ENCODE measurements at regions not wholly inside any gene's neighbourhood (a gene's known extent, or its start where the extent isn't known, plus 50 kb on each side); places are given as distances from the start of the nearest gene placed in this dataset.

GRCh38 chr2:18156002-18156401, 277.5 kb downstream of the KCNS3 start:
- TF ChIP-seq GATA3 (IDR thresholded peaks at IDR 0.05; ENCODE audit: low read depth, low read length), result no peak
- TF ChIP-seq GATA2 (IDR thresholded peaks at IDR 0.05; ENCODE audit: low read depth, low read length), result no peak

- no peak for TF ChIP-seq GATA2 (IDR thresholded peaks at IDR 0.05; ENCODE audit: low read depth, low read length)
- no peak for TF ChIP-seq GATA3 (IDR thresholded peaks at IDR 0.05; ENCODE audit: low read depth, low read length)
Measured at GRCh38 chr2:18154812-18155211, 276.3 kb downstream of the KCNS3 start.

DNA sequence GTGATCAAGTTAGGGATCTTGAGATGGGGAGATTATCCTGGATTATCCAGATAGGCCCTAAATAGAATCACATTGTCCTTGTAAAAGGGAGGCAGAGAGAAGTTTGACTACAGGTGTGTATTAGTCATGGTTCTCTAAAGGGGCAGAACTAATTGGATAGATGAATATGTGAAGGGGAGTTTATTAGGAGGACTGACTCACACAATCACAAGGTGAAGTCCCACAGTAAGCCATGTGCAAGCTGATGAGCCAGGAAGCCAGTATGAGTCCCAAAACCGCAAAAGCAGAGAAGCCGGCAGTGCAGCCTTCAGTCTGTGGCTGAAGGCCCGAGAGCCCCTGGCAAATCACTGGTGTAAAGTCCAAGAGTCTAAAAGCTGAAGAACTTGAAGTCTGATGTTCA, 275.8 kb downstream of the KCNS3 start:
- TF ChIP-seq GATA3 (IDR thresholded peaks at IDR 0.05; ENCODE audit: low read depth, low read length) (no peak), GATA2 (IDR thresholded peaks at IDR 0.05; ENCODE audit: low read depth, low read length) (no peak)

DNA sequence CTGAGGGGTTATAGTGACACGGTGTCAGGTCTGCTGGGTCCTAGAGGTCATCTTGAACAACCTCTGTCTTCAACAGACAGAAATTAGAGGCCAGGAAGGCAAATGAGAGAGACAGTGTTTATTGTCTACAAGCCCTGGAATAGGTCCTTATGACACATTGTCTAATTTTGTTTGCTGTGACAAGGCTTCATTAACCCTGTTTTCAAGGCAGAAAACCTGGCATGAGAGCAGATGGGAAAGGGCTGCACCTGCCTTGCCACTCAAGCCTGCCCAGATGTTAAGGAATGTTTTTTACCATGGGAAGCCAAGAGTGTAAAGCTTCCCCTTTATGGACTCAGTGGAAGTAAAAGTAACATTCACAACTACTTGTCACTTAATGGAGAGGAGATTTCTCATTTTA, 275.3 kb downstream of the KCNS3 start:
- no peak for TF ChIP-seq GATA2 (IDR thresholded peaks at IDR 0.05; ENCODE audit: low read depth, low read length)
- no peak for TF ChIP-seq GATA3 (IDR thresholded peaks at IDR 0.05; ENCODE audit: low read depth, low read length)

- TF ChIP-seq GATA2 (IDR thresholded peaks at IDR 0.05; ENCODE audit: low read depth, low read length) (no peak), GATA3 (IDR thresholded peaks at IDR 0.05; ENCODE audit: low read depth, low read length) (no peak)
Measured at GRCh38 chr2:18151237-18151636, 272.8 kb downstream of the KCNS3 start.

DNA sequence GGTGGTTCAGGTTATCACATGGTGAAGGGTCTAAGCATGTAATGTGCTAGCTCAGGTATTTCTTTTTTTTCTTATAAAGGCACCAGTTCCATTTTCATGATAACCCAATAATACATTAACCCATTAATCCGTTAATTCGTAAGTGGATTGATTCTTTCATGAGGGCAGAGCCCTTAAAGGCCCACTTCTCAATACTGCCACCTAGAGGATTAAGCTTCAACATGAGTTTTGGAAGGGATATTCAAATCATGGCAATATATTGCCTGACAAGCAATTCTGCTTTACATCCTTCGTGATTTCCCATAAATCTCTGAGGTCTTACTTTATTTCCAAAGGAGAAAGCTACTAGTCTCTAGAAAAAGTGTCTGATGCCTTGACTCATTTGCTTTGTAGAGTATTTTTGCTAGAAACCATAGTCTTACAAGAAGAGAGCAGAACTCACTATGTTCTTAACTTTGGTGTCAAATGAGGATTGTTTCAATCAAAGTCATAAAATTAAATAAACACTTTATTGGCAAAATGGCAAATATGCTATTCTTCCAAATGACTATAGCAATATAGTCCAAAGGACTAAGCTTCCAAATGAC, 271.3 kb downstream of the KCNS3 start:
- TF ChIP-seq GATA2 (IDR thresholded peaks at IDR 0.05; ENCODE audit: low read depth, low read length) (no peak), GATA3 (IDR thresholded peaks at IDR 0.05; ENCODE audit: low read depth, low read length) (no peak)

- TF ChIP-seq GATA2 (IDR thresholded peaks at IDR 0.05; ENCODE audit: low read depth, low read length) (no peak), GATA3 (IDR thresholded peaks at IDR 0.05; ENCODE audit: low read depth, low read length) (no peak)
Measured at GRCh38 chr2:18136881-18137475, 258.5 kb downstream of the KCNS3 start.

- TF ChIP-seq GATA3 (IDR thresholded peaks at IDR 0.05; ENCODE audit: low read depth, low read length) (no peak), GATA2 (IDR thresholded peaks at IDR 0.05; ENCODE audit: low read depth, low read length) (no peak)
Measured at GRCh38 chr2:18133310-18133709, 254.8 kb downstream of the KCNS3 start.

DNA sequence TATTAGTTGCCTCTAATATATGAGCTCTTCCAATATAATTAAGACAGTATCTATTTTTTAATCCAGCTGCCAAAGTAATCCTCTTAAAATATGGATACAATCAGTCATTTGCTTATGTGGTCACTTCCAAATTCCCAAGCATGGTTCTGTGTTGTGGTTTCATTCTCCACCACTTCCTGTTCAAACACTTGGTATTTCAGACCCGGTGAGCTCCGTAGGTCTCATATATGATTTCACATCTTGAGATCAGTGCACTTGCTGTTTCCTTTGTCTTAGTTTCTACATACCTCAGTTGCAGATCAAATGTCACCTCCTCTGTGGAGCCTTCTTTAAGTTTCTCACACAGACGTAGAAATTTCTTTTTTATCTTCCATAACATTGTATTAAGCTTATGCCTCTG, 254.2 kb downstream of the KCNS3 start:
- TF ChIP-seq GATA2 (IDR thresholded peaks at IDR 0.05; ENCODE audit: low read depth, low read length) (no peak), GATA3 (IDR thresholded peaks at IDR 0.05; ENCODE audit: low read depth, low read length) (no peak)

GRCh38 chr2:18131761-18132160, 253.3 kb downstream of the KCNS3 start:
- TF ChIP-seq GATA3 (IDR thresholded peaks at IDR 0.05; ENCODE audit: low read depth, low read length) (no peak), GATA2 (IDR thresholded peaks at IDR 0.05; ENCODE audit: low read depth, low read length) (no peak)

GRCh38 chr2:18129348-18129747, 250.9 kb downstream of the KCNS3 start:
- TF ChIP-seq GATA2 (IDR thresholded peaks at IDR 0.05; ENCODE audit: low read depth, low read length), result no peak
- TF ChIP-seq GATA3 (IDR thresholded peaks at IDR 0.05; ENCODE audit: low read depth, low read length), result no peak

GRCh38 chr2:18125303-18125702, 246.8 kb downstream of the KCNS3 start:
- TF ChIP-seq GATA2 (IDR thresholded peaks at IDR 0.05; ENCODE audit: low read depth, low read length) (no peak), GATA3 (IDR thresholded peaks at IDR 0.05; ENCODE audit: low read depth, low read length) (no peak)

GRCh38 chr2:18124116-18124835, 245.8 kb downstream of the KCNS3 start:
- TF ChIP-seq GATA3 (IDR thresholded peaks at IDR 0.05; ENCODE audit: low read depth, low read length), result no peak
- TF ChIP-seq GATA2 (IDR thresholded peaks at IDR 0.05; ENCODE audit: low read depth, low read length), result no peak

DNA sequence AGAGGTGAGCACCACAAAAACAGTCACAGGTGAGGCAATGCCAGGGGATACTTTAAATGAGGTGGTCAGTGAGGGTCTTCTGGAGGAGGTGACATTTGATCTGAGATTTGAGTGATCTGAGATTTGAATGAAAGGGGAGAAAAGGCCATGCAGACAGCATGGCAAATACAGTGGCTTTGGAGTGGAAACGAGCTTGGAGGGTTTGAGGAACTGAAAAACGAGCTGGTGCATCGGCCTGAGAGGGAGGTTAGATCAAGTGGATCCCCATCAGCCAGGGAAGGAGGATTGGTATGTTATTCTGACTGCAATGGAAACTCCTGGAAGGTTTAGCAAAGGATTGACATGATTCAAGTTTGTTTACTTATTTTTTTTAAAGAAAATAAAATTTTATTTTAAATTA, 245.1 kb downstream of the KCNS3 start:
- TF ChIP-seq GATA3 (IDR thresholded peaks at IDR 0.05; ENCODE audit: low read depth, low read length), result no peak

GRCh38 chr2:18123211-18123570, 244.7 kb downstream of the KCNS3 start:
- peak; percentile 99 for TF ChIP-seq GATA3 (IDR thresholded peaks at IDR 0.05; ENCODE audit: low read depth, low read length)
- TF ChIP-seq GATA2 (IDR thresholded peaks at IDR 0.05; ENCODE audit: low read depth, low read length), result peak; percentile 98

Measured in SH-SY5Y (cell line).